Stimulated activated CD4-positive, alpha-beta T cell treated with anti-CD3 and anti-CD28 coated beads, Interleukin-2, amount 100 ng/mL, for 4 hours (primary cell): ENCODE measurements at regions not wholly inside any gene's neighbourhood (a gene's known extent, or its start where the extent isn't known, plus 50 kb on each side); places are given as distances from the start of the nearest gene placed in this dataset.

Experiments
- DNase-seq: peaks from one replicate; pipeline ENCODE4 v3.0.0-alpha.2; 2020; ENCODE audit warnings: low read depth

- no peak for DNase-seq
These were observed 257.0 kb downstream of the TSHZ3 start for GRCh38 chr19:31092274-31092673.

- no peak for DNase-seq
These were observed 259.6 kb downstream of the TSHZ3 start for GRCh38 chr19:31089681-31090080.

DNA sequence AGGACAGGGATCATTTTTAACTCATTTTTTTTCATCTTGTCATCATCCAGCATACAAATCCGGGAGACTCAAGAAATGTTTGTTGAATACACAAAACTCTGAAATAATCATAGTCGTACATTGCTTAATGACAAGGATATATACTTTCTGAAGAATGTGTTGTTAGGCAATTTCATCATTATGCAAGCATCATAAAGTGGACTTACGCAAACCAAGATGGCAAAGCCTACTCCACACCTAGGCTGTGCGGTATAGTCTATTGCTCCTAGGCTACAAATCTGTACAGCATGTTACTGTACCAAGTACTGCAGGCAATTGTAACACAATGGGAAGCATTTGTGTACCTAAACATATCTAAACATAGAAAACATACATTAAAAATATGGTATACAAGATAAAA lies 264.1 kb downstream of the TSHZ3 start:
- DNase-seq: no peak

GRCh38 chr19:31083105-31083504 lies 266.1 kb downstream of the TSHZ3 start:
- no peak for DNase-seq

DNA sequence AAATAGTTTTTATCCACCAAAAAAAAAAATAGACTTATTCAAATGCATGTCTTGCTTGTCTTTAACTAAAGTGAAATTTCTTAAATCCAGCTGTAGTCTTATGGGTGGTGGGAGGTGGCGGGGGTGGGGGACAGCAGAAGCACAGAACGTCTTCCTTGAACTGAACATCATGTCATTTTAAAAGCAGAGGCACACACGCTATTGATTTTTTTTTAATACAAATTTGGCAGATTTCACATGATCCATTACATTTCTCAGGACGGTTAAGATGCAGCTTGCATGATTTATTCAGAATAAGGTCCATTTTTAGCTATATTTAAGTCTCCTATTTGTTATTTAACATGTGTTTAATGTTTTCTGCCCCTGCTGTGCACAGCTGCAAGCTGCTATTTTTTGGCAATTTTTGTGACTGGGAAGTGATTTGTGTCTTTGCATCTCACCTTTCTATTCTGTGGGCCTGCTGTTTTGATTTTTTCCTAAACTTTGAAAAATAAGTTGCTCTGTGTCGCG lies 274.0 kb downstream of the TSHZ3 start:
- DNase-seq: no peak

DNA sequence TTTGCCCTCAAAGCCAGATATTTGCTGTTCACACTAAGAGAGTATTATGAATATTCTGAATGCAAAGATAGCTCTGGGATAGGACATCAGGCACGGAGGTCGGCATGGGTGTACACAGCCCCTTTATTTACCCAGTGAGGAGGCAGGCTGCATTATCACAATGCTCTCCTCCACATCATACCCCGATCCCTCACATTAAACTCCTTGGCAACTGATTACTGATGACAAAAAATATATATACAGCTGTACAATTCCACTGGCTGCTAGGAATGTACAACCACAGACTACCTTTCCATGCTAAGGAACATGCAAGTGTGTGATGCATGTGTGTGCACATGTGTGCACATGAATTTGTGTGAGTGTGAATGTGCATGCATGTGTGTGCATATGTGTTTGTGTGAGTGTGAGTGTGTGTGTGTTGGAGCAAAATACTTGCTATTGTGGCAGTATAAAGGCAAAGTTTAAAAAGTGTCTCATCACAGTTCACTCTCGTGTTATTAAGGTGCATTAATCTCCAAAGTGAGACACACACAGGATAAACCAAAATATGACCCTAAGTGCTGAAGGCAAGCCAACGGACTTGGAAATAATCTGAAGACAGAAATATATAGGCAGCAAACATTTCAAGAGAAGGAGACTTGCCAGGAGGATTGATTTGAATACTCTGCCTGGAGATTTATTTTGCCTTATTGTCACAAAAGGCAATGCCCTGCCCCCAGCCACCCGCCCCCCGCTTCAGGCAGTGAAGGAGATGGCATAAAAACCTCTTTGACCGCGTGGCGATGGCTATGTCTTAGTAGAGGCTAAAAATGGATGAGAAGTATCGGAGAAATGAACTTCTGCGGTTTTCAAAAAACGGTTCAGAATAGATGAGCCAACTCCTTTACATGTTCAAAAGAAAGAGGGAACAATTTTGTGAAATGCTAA lies 274.8 kb downstream of the TSHZ3 start:
- no peak for DNase-seq

DNA sequence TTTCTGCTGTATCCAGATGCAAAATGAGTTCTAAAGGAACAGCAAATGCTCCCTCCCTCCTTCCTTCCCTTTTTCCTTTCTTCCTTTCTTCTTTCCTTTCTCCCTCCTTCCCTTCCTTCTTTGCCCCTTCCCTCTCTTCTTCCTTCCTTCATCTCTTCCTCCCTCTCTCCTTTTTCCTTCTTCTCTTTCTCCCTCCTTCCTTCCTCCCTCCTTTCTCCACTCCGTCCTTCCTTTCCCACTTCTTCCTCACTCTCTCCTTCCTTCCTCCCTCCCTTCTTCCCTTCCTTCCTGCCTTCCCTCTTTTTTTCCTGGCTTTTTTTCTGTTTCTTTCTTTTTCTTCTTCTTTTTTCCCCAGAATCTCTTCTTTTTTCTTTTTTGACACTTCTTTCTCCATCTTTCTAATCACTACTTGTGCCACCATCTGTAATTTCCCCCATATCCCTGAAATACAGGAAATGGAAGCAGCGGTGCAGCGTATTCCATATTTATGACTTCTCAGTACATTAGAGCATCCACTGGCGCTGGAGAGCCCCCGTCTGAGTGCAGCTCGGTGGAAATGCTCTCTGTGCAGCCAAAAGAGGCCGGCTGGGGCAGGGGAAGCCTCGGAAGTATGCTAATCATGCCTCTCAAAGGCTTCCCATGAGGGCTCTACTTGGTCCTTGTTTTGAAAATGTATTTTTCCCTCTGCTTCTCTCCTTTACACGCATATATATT lies 275.6 kb downstream of the TSHZ3 start:
- DNase-seq: no peak

DNA sequence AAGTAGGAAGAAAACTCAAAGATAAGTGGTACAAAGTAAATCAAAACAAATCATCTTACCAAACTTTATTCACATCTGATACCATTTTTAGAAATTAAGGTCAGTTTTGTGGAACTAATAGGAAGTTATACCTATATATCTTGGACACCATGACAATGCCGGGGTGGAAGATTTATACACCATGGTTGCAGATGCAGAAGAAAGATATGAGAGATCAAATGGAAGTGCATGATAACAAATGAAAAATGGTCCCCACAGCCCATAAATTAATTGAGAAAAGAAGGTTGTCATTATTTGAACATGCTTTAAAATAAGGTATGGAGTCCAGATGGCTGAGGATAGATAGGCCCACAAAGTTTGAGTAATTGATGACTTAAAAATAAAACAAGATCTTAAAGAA lies 276.8 kb downstream of the TSHZ3 start:
- no peak for DNase-seq

DNA sequence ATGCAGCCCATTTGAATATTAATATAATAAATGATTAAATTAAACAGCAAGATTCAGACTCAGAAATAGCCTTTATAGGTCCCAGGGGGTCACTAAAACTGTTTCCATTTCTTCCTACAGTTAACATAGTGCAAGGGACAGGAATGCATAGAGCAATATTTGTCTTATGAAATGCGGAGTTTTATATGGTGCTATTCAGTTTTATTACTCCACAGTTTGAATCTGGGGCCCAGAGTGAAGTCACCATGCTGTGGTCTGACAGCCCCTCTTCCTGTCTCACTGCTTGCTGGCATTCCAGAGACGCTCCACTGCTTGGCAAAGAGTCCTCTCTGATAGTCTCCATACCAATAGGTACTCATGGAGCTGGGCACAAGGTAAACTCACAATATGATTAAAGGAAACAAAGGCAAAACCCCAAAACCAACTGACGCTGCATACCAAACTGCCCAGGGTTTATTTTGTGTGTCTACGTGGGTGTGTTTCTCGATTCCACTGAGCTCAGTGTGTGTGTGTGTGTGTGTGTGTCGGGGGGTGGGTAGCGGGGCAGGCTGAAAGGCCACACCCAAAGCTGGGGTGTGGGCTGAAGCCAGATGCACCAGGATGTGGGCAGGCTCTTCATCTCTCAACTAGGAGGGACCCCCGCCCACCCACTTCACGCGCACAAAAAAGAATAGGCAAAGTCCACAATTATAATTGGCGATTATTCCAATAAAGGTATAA lies 277.9 kb downstream of the TSHZ3 start:
- no peak for DNase-seq

GRCh38 chr19:31070146-31071065 lies 278.8 kb downstream of the TSHZ3 start:
- no peak for DNase-seq

GRCh38 chr19:31068268-31068667 lies 281.0 kb downstream of the TSHZ3 start:
- no peak for DNase-seq

GRCh38 chr19:31066385-31066784 lies 282.9 kb downstream of the TSHZ3 start:
- no peak for DNase-seq

GRCh38 chr19:31064491-31064890 lies 284.7 kb downstream of the TSHZ3 start:
- DNase-seq: no peak

DNA sequence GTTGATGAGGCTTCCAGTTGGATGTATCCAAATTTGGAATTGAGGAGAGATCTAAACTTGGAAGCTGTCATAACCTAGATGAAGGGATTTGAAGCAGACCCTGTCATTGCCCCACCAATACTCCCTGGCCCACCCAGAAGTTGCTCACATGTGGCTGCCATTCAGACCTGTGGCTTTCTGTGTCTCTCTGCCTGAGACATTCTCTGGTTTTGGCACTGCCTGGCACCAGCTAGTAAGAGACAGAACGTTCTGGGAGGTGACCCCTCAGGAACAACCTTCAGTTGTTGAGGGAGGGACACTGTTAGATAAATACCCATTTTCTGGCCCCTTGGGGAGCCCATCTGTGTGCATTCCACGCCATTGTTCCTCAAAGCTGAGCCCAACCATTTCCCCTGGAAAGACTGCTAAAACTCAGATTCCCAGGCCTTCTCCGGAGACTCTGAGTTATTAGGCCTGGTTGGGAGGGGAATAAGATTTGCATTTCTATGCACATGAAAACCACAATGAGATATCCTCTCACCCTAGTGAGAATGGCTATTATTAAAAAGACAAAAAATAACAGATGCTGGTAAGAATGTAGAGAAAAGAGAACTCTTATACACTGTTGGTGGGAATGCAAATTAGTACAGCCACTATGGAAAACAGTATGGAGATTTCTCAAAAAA lies 290.4 kb downstream of the TSHZ3 start:
- no peak for DNase-seq

- DNase-seq: no peak
These were observed 291.8 kb downstream of the TSHZ3 start for GRCh38 chr19:31057476-31057875.

- no peak for DNase-seq
These were observed 293.8 kb downstream of the TSHZ3 start for GRCh38 chr19:31055454-31055853.

GRCh38 chr19:31054430-31054829 lies 294.8 kb downstream of the TSHZ3 start:
- DNase-seq: peak; percentile 31

GRCh38 chr19:31049431-31049830 lies 299.8 kb downstream of the TSHZ3 start:
- DNase-seq: no peak

GRCh38 chr19:31046024-31046423 lies 303.2 kb downstream of the TSHZ3 start:
- DNase-seq: no peak

DNA sequence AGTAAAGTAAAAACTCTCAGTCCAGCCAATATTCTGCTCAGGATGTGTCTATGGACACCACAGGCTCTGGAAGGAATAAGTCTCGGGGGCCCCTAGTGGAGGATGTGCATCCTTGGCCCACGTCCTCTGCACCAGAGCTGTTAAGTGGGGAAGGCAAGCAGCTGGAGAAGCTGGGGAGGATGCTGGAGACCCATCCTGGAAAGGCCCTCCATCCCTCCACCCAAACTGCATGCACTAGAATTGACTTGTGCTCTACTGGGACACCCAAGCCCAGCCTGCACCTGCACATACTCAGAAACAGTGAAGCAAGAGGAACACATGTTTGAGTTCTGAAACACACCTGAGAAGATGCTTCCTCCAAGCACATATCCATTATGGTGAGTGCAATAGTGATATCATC lies 307.8 kb downstream of the TSHZ3 start:
- DNase-seq: no peak

DNA sequence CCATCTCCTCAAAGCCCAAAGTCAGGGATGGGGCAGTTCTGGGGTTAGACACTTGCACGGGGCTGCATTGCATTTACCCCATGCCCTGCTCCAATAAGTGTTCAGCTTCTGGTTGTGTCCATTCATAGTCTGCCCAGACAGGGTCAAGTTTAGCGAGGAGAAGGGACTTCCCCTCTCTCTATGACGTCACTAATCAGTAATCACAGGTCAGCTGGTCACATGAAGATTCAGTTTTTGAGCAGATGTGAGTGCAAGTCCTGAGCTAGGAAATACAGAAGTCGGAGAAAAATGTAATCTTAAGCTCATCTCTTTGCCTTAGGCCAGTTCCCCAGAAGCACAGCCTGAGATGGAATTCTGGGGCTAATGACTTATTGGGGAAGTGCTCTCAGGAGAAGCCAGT lies 310.1 kb downstream of the TSHZ3 start:
- no peak for DNase-seq
